HepG2 (cell line): ENCODE measurements at regions not wholly inside any gene's neighbourhood (a gene's known extent, or its start where the extent isn't known, plus 50 kb on each side); places are given as distances from the start of the nearest gene placed in this dataset.

Experiments used
- CC2D1A ChIP-seq: sonication (generic); formaldehyde crosslinking; IDR thresholded peaks from 2 replicates; pipeline ENCODE4 v1.8.1; 2023; ENCODE audit warnings: mild to moderate bottlenecking, missing genetic modification reagents
- ZNF839 ChIP-seq: sonication (generic); formaldehyde crosslinking; IDR thresholded peaks from 2 replicates; pipeline ENCODE4 v1.4.0; 2020; ENCODE audit warnings: missing genetic modification reagents, mild to moderate bottlenecking, borderline replicate concordance
- ZSCAN25 ChIP-seq: sonication (generic); formaldehyde crosslinking; IDR thresholded peaks from 2 replicates; pipeline ENCODE4 v1.8.0; 2022; ENCODE audit warnings: mild to moderate bottlenecking, missing genetic modification reagents
- TF ChIP-seq, protein P1 (sequence below): sonication (generic); formaldehyde crosslinking; IDR thresholded peaks from 2 replicates; pipeline ENCODE4 v1.5.0; 2020; ENCODE audit warnings: mild to moderate bottlenecking, missing genetic modification reagents, moderate library complexity
- TF ChIP-seq, protein P2 (sequence below): sonication (generic); formaldehyde crosslinking; IDR thresholded peaks from 2 replicates; pipeline ENCODE4 v1.9.0; 2022; ENCODE audit warnings: missing genetic modification reagents, mild to moderate bottlenecking, borderline replicate concordance

DNA sequence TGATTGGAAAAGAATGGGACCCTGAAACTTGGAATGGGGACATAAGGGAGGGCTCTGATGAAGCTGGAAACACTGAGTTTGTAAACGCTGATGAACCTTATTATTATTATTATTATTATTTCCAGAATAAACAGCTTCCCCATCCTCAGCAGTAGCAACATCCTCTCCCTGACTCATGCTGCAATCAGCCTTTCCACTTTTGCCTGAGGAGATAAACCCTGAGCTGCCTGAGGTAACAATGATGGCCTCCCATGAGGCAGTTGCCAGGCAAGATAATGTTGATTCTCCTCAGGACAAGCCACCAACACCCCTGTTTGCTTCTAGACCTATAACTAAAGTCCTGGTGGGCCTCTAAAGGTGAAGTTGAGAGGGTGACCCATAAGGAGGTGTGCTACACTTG is 139.2 kb upstream of the ATP10B start:
- TF ChIP-seq CC2D1A (CRISPR knock-in tag) (no peak), ZNF839 (CRISPR knock-in tag) (no peak), ZSCAN25 (CRISPR knock-in tag) (no peak)
- TF ChIP-seq, protein P1, sequence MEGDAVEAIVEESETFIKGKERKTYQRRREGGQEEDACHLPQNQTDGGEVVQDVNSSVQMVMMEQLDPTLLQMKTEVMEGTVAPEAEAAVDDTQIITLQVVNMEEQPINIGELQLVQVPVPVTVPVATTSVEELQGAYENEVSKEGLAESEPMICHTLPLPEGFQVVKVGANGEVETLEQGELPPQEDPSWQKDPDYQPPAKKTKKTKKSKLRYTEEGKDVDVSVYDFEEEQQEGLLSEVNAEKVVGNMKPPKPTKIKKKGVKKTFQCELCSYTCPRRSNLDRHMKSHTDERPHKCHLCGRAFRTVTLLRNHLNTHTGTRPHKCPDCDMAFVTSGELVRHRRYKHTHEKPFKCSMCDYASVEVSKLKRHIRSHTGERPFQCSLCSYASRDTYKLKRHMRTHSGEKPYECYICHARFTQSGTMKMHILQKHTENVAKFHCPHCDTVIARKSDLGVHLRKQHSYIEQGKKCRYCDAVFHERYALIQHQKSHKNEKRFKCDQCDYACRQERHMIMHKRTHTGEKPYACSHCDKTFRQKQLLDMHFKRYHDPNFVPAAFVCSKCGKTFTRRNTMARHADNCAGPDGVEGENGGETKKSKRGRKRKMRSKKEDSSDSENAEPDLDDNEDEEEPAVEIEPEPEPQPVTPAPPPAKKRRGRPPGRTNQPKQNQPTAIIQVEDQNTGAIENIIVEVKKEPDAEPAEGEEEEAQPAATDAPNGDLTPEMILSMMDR (CRISPR knock-in tag): no peak
- TF ChIP-seq, protein P2, sequence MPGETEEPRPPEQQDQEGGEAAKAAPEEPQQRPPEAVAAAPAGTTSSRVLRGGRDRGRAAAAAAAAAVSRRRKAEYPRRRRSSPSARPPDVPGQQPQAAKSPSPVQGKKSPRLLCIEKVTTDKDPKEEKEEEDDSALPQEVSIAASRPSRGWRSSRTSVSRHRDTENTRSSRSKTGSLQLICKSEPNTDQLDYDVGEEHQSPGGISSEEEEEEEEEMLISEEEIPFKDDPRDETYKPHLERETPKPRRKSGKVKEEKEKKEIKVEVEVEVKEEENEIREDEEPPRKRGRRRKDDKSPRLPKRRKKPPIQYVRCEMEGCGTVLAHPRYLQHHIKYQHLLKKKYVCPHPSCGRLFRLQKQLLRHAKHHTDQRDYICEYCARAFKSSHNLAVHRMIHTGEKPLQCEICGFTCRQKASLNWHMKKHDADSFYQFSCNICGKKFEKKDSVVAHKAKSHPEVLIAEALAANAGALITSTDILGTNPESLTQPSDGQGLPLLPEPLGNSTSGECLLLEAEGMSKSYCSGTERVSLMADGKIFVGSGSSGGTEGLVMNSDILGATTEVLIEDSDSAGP (CRISPR knock-in tag): no peak
